SK-N-SH treated with all-trans-retinoic acid at 6 μM for 48 hours (cell line): ENCODE measurements at regions not wholly inside any gene's neighbourhood (a gene's known extent, or its start where the extent isn't known, plus 50 kb on each side); places are given as distances from the start of the nearest gene placed in this dataset.

Experiments used
- ATAC-seq: fragments of 200-7000 bp; cut with Tn5 transposase; 3 replicates; pipeline ENCODE4 v1.9.1; 2020; ENCODE audit warnings: mild to moderate bottlenecking, moderate library complexity
- ARNTL ChIP-seq: fragments of 450-650 bp; formaldehyde crosslinking; IDR thresholded peaks from 2 replicates; pipeline ENCODE4 v1.5.0; 2020; ENCODE audit warnings: low read depth, mild to moderate bottlenecking, moderate library complexity, borderline replicate concordance
- BACH2 ChIP-seq: fragments of 250-450 bp; sonication (Bioruptor Pico); IDR thresholded peaks from 2 replicates; pipeline ENCODE4 v1.9.0; 2021; ENCODE audit warnings: mild to moderate bottlenecking, borderline replicate concordance
- CREB5 ChIP-seq: fragments of 250-450 bp; sonication (Bioruptor Pico); IDR thresholded peaks from 2 replicates; pipeline ENCODE4 v1.5.1; 2020; ENCODE audit warnings: low read depth, mild to moderate bottlenecking, moderate library complexity
- CSDC2 ChIP-seq: fragments of 250-450 bp; sonication (Bioruptor Pico); IDR thresholded peaks from 2 replicates; pipeline ENCODE4 v1.5.0; 2020; ENCODE audit warnings: mild to moderate bottlenecking, moderate library complexity
- CSRNP3 ChIP-seq: fragments of 250-450 bp; sonication (Bioruptor Pico); IDR thresholded peaks from 2 replicates; pipeline ENCODE4 v1.5.1; 2021; ENCODE audit warnings: mild to moderate bottlenecking, moderate library complexity
- ESRRG ChIP-seq: fragments of 250-450 bp; sonication (Bioruptor Pico); IDR thresholded peaks from 2 replicates; pipeline ENCODE4 v1.6.1; 2021; ENCODE audit warnings: mild to moderate bottlenecking
- GLIS3 ChIP-seq: fragments of 250-450 bp; sonication (Bioruptor Pico); IDR thresholded peaks from 2 replicates; pipeline ENCODE4 v1.5.0; 2020; ENCODE audit warnings: mild to moderate bottlenecking, moderate library complexity
- ISL1 ChIP-seq: fragments of 250-450 bp; sonication (Bioruptor Pico); IDR thresholded peaks from 2 replicates; pipeline ENCODE4 v2.1.2; 2022; ENCODE audit warnings: mild to moderate bottlenecking, moderate library complexity
- OSR1 ChIP-seq: fragments of 250-450 bp; sonication (Bioruptor Pico); IDR thresholded peaks from 2 replicates; pipeline ENCODE4 v1.8.0; 2022; ENCODE audit warnings: moderate library complexity, mild to moderate bottlenecking, inconsistent platforms
- POU6F1 ChIP-seq: fragments of 250-450 bp; sonication (Bioruptor Pico); IDR thresholded peaks from 2 replicates; pipeline ENCODE4 v1.8.0; 2021; ENCODE audit warnings: low read depth, mild to moderate bottlenecking, moderate library complexity, borderline replicate concordance
- PPARA ChIP-seq: fragments of 250-450 bp; sonication (Bioruptor Pico); IDR thresholded peaks from 2 replicates; pipeline ENCODE4 v1.5.0; 2020; ENCODE audit warnings: mild to moderate bottlenecking, borderline replicate concordance
- RARB ChIP-seq: fragments of 250-450 bp; sonication (Bioruptor Pico); IDR thresholded peaks from 2 replicates; pipeline ENCODE4 v1.8.0; 2021; ENCODE audit warnings: mild to moderate bottlenecking, moderate library complexity
- TSHZ2 ChIP-seq: fragments of 250-450 bp; sonication (Bioruptor Pico); IDR thresholded peaks from 2 replicates; pipeline ENCODE4 v1.5.0; 2020; ENCODE audit warnings: mild to moderate bottlenecking, moderate library complexity
- ZFP3 ChIP-seq: fragments of 250-450 bp; sonication (Bioruptor Pico); IDR thresholded peaks from 2 replicates; pipeline ENCODE4 v1.5.0; 2020; ENCODE audit warnings: mild to moderate bottlenecking, moderate library complexity
- ZFP30 ChIP-seq: fragments of 450-650 bp; formaldehyde crosslinking; IDR thresholded peaks from 2 replicates; pipeline ENCODE4 v1.5.0; 2022; ENCODE audit warnings: mild to moderate bottlenecking, moderate library complexity
- ZNF565 ChIP-seq: fragments of 450-650 bp; formaldehyde crosslinking; conservative IDR thresholded peaks from 2 replicates; pipeline ENCODE4 v1.5.0; 2020; ENCODE audit warnings: low read depth, mild to moderate bottlenecking, moderate library complexity
- ZNF70 ChIP-seq: fragments of 450-650 bp; formaldehyde crosslinking; IDR thresholded peaks from 2 replicates; pipeline ENCODE4 v1.5.0; 2020; ENCODE audit warnings: mild to moderate bottlenecking, moderate library complexity
- ZNF8 ChIP-seq: fragments of 450-650 bp; formaldehyde crosslinking; IDR thresholded peaks from 2 replicates; pipeline ENCODE4 v1.5.0; 2020; ENCODE audit warnings: mild to moderate bottlenecking, moderate library complexity

GRCh38 chr14:98056946-98057345, 1215.1 kb downstream of the BCL11B start:
- TF ChIP-seq BACH2 (CRISPR knock-in tag) = no peak
- TF ChIP-seq PPARA = no peak
- TF ChIP-seq CSDC2 = no peak
- TF ChIP-seq TSHZ2 (CRISPR knock-in tag) = no peak
- no peak for TF ChIP-seq CSRNP3 (CRISPR knock-in tag)
- no peak for TF ChIP-seq ZFP3 (CRISPR knock-in tag)
- no peak for TF ChIP-seq ZFP30 (CRISPR knock-in tag)
- TF ChIP-seq ZNF565 (CRISPR knock-in tag) = no peak
- ATAC-seq = no peak

GRCh38 chr14:98059106-98059505, 1212.9 kb downstream of the BCL11B start:
- TF ChIP-seq CREB5 (no peak), ESRRG (CRISPR knock-in tag) (no peak), POU6F1 (no peak), ISL1 (CRISPR knock-in tag) (no peak), RARB (CRISPR knock-in tag) (no peak), ZNF70 (CRISPR knock-in tag) (no peak), GLIS3 (no peak), CSRNP3 (CRISPR knock-in tag) (no peak), OSR1 (CRISPR knock-in tag) (no peak), ARNTL (CRISPR knock-in tag) (no peak), ZFP3 (CRISPR knock-in tag) (no peak), CSDC2 (no peak)
- ATAC-seq = no peak

DNA sequence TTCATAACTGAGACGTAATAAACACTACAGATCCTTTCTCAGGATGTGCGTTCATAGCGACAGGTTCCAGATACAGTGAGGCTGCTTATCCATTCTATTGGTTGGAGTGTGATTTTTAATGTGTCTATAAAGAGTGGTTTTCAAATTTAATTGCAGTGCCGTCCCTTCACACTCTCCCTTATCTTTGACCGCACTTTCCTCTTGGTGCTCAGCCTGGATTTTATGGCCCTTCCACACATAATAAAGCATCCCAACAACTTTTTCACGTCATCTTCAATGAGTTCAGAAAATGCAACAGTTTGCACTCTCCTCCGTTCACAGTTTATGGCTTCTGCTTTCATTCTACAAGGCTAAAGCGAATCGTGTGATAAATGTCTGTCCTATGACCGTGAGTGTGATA, 1209.9 kb downstream of the BCL11B start:
- TF ChIP-seq TSHZ2 (CRISPR knock-in tag) = no peak
- TF ChIP-seq ZFP3 (CRISPR knock-in tag) = no peak
- no peak for TF ChIP-seq OSR1 (CRISPR knock-in tag)
- no peak for TF ChIP-seq ZNF70 (CRISPR knock-in tag)
- no peak for TF ChIP-seq RARB (CRISPR knock-in tag)
- TF ChIP-seq ZNF8 (CRISPR knock-in tag) = no peak
- no peak for TF ChIP-seq ZFP30 (CRISPR knock-in tag)
- TF ChIP-seq CSRNP3 (CRISPR knock-in tag) = no peak
- TF ChIP-seq, all 23 proteins: peak for 0
- no peak for ATAC-seq
